NCI-H82 (cell line): ENCODE measurements at regions not wholly inside any gene's neighbourhood (a gene's known extent, or its start where the extent isn't known, plus 50 kb on each side); places are given as distances from the start of the nearest gene placed in this dataset.
A peak's percentile ranks its signal among the peaks of the same experiment; 100 is the strongest.

Experiments
- DNase-seq: peaks from one replicate; lab custom pipeline; 2025; lab: John Stamatoyannopoulos, UW

DNA sequence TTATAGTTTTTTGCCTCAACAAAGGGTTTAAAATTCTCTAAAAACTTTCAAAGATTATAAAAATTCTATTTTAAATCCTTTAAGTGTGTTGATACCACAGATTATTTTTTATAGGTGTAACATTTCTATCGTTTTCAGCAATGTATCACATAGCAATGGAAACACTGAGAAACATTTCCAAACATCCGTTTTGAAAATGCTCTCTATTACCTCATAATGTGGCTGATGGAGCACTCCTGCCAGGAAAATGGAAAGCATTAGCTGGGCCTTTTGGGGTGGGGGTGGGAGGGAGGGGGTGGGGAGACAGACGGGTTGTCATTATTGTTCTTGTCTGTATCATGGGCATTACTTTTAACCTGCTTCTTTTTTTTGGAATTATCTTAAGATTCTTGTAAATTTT, 516.5 kb downstream of the ACTL7B start:
- DNase-seq = no peak

DNA sequence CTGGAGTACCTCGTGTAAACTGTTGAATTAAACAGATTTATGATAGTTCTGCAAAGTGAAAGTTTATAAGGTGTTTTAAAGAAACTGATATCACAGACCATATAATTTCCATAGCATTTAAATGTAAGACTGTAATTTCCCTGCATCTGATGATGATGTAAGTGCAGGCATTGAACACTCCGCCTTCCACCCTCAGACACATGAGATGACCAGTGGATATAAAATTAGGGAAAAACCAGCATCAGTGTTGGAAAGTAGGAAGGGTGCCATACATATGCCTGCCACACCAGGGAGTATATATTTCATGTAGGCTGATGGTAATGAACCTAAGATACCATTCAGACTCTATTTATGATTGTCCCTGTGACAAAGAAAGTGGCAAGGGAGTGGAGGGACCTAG, 519.2 kb downstream of the ACTL7B start:
- DNase-seq = no peak

DNA sequence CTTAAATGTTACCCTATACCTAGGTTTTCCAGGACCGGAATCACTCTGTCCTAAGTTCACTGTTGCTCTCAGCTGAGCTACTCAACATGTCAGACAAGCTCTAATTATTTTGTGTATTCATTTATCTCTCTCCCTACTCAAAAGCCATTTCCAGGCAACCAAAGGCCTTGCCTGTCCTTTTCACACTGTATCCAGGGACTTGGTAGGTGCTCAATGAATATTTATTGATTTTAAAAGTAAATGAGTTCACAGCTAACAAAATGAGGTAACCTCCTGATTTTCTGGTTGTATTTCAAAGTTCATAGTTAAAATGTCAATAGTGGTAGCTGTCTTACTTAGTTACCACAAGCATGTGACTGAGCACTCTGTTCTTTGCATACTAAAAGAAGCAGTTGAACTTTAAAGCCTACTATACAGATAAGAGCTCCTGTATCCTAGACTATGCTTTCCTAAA, 522.2 kb downstream of the ACTL7B start:
- DNase-seq = no peak

DNA sequence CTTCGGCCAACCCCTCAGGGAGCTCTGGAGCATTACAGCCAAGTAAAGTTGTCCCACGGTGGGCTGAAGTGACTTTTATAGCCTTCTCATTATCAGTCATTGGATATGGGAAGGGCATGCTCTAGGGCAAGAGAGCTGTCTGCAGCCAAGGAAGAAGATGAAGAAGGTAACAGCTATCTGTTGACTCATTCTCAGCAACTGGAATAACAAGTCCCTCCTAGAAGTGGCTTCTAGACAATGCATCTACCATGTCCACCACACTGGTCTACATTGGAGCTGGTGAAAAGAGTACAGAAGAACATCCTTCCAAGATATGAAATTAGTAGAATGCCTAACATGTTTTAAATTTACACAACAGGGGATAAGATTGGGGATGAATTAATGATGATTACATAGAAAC, 524.2 kb downstream of the ACTL7B start:
- no peak for DNase-seq

DNA sequence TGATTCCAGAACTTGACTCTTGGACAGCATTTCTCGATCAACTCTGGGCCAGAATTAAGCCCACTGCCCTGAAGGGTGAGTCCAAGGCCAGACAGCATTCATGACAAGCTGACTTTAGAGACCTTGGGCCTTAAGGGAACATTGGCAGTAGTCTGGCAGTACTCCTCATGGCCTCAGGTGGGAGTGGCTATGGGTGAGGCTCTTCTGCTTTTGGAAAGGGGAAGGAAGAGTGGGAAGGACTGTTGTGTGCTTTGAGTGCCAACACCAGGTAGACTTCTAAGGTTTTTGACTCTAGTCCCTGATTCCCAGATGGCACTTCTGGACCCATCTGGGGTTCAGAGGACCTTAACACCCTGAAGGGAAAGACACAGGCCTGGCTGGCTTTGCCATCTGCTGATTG, 530.4 kb downstream of the ACTL7B start:
- DNase-seq = no peak

DNA sequence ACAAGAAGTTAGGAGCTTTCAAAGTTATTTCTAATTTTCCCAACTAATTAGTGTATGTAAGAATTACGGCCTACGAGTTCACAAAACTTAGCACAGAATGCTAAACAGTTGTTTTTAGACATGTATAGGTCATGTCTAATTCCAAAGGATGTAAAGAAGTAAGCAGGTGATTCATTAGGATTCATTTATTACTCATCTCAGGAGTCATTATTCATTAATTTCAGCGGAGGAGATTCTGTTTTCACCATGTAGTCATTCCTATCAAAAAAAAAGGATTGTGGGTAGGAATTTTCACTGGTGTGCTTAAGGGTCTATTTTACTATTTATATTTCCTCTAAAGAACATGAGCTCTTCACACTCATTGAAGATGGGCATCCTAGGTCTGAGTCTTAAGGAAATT, 532.2 kb downstream of the ACTL7B start:
- DNase-seq = no peak

DNA sequence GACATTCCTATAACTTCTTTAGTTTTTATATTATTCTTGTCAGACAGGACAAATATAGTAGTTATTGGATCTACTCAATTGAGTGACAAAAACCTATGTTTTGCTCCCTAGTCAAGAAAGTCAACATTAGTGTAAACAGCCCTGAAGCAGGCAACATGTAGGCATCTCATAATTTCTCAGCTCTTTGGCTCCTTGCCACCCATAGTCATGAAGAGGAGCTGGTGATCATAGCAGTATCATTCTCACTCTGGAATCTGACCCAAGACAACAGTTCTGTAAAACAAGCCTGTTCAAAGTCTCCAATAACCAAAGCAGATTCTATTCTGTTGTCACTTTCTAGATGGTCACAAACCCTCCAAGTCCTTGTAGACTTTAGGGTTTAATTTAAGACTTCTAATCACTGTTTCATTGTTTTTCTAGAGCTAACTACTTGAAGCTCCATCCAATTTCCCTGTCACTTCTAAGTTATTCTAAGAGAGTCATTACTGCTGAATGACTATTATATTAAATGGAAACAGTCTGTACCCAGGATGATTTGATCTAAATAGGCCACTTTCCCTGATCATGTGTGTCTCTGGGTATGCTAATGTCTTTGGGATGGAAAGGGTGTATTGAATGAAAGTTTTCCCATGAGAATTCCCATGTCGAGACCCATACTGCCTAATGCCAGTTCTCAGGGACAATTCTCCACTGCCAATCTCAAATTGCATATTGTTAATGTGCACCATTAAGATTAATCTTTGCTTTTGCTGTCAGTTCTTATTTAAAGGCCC, 533.3 kb downstream of the ACTL7B start:
- DNase-seq = no peak

DNA sequence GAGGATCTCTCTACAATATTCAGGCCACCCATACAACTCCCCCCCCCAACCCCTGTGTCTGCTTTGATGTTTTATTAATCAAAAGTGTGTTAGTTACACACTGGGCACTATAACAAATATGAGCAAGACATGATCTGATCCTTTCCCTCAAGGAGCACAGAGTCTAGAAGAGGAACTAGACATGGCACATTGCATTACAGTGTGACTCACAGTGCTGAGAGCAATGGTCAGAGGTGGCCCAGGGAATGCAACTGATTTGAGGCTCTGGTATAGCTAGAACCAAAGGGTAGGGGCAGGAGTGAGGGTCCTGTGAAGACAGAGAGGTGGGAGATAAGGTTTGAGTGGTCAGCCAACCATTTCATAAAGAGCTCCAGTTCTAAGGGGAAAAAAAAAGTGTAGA, 539.2 kb downstream of the ACTL7B start:
- no peak for DNase-seq

DNA sequence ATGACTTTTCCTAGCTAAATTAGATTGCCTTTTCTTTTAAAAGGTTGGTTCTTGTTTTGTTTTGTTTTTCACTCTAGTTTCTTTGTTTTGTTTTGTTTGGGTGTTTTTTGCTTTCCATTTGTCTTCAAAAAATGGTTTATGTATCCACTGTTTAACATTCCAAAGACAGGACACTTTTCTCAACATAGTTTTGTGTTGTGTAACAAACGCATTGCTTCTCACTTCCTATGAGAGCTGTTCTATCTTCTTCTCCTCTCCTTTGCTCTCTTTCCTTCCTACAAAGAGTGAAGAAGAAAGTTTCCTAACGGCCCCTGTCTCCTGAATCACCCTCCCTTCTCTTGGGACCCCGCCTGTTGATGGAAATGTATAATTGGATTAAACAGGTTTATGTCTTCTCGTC, 539.7 kb downstream of the ACTL7B start:
- DNase-seq = peak; percentile 73

DNA sequence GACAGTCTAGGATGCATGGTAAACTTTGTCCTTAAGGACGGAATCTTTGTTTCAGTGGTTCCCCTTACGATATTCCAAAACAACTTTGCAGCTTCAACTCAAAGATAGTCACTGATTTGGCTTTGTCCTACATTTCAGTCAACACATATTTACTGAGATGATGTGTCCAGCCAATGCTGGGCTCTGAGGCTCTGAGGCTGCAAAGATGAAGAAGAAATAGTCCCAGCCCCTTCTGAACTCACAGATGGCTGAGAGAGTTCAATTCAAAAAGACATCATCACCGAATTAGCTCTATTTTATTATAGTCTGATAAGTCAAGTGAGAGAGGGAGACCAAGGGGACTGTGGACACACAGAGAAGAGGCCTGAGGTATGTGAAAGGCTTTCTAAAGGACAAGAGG, 544.0 kb downstream of the ACTL7B start:
- DNase-seq = no peak

DNA sequence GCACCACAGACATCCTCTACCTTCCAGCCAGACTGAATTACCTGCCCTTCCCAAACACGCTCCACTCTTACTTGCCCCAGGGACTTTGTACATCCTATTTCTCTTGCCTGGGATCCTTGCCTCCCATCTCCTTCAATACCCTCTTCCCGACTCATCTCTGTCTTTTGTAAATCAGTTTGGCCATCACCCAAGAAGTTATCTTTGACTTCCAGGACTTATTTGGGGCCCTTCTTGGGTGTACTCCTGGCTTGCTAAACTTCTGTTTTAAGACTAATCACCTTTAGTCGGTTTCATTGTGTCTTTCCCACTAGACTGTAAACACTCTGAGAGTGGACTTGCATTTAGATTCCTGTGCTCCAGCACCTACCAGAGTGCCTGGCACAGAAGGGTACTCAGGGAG, 545.6 kb downstream of the ACTL7B start:
- DNase-seq = no peak

DNA sequence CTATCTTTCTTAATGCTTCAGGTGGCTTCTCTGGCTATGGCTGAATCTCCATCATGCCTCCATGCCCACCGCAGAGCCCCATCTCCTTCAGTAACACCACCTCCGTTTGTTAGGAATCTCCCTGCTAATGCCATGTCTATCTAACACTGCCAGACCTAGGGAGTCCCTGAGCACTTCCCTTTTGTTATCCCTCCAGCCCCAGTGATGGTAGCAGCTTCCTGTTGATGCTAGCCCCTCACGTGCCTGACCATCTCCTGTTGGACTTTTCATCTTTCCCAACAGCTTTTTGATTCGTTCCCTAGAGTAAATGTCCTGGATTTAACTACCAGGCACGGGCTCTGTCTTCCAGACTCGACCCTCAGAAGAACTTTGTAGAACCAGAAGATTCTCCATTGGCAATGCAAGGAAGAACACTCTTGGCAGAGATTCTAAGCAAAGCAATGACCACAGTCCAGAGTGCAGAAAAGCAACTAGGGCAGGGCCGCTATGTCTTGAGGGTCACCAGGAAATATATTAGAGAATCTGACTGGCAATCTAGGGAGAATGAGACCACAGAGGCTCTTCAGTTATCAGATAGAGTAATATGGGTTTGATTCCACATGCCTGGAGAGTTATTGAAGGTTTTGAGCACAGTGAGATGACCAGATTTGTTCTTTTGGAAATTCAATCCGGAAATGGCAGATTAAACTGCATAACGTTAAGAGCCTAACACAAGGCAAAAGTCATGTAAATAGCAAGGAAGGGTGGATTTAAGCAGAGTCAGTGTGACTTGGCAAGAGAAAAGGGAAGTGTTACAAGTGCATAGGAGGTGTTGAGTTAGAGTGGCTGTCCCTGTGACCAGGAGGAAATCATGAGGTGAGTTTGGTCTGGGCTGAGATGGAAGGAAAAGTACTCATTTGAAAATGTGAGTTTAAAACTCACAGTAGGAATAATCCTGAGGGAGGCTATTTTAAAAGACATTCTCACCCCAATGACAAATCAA, 555.2 kb downstream of the ACTL7B start:
- no peak for DNase-seq

DNA sequence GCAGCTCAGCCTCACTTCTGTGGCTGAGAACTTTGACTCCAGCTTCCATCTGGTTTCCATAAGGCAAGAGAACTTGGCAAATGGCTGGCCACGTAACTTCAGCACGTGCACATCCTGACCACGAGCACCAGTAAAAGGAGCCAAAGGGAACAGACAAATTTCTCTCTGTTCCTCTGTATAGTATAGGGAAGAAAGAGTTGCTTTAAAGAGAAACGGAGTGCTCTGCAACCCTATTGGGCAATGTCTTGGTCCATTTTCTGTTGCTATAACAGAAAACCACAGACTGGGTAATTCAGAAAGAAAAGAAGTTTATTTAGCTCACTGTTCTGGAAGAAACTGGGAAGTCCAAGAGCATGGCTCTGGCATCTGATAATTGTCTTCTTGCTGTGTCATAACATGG, 558.7 kb downstream of the ACTL7B start:
- DNase-seq = no peak

DNA sequence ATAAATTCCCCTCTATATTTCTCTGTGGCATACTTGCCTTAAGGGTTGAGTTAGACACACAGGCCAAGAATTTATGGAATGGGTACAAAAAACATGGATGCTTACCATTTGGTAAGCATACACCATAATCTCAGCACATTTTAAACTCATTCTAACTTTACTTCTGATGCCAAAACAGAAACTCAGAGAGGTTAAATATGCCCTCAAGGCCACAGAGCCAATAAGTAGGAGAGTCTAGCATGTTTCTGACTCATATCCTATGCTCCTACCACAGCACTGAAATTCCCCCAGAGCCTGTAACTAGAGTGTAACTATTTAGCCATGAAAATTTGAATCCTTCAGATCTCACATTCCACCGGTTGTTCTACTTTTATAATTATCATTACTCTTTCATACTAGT, 559.7 kb downstream of the ACTL7B start:
- no peak for DNase-seq

DNA sequence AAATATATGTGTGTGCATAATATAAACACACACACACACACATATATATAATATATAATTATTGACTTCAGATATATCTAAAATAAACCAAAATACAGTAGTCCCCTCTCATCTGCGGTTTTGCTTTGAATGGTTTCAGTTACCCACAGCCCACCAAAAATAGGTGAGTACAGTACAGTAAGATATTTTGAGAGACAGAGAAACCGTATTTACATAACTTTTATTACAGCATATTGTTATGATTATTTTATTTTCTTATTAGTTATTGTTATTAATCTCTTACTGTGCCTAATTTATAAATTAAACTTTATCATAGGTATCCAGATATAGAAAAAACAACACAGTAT, 564.2 kb downstream of the ACTL7B start:
- DNase-seq = no peak

DNA sequence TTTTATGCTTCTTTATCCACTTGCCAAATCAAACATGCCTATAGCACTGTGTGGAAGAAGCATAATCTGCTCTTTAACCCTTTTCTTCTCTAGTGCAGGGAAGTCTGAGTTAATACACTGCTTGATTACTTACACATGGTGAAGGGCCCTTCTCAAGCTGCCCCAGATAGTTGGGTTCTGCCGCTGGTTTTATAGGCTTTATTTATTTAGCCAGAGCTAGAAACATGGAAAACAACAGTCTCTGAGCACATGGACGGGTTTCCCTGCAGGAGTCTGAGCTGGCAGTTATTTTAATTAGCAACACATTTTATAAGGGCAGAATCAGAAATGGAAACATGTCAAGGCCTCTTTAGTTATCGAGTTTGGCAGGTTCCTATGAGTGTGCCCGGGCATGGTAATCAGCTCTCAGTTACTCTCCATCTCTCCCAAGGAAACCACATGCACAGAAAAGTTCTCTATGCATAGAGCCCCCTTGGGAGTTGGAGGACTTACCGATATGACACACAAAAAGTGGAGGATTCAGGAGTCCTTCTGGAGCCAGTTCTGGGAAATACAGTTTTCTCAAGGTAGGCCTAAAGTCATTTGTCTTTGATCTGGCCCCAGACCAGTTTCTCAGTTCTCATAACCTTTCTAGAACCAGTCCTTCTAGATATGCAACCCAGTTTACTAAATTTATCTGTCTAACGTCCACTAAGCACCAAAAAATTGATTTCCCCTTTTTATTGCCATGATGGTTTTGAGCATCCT, 564.8 kb downstream of the ACTL7B start:
- peak; percentile 5 for DNase-seq

DNA sequence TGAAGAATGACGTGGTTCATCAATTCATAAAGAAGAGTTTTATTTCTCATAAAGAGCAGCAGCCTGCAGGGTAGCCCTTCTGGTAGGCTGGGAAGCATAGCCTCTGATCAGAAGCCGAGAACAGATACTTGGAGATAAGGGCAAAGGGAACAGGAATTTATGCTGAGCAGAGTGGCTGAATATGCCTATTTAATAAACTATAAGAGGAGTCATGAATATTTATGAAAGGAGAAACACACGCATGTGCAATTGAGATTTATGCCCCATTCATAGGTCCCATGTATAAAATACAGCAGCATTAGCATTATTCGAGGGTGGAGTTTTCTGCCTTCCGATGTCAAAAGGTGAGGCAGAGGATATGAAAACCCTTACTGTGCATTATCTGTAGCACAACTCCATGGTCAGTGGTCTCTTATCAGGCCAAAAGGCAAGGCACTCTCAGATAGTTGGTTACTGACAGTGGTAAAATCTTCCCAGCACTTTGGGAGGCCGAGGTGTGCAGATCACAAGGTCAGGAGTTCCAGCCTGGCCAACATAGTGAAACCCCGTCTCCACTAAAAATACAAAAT, 569.1 kb downstream of the ACTL7B start:
- no peak for DNase-seq

DNA sequence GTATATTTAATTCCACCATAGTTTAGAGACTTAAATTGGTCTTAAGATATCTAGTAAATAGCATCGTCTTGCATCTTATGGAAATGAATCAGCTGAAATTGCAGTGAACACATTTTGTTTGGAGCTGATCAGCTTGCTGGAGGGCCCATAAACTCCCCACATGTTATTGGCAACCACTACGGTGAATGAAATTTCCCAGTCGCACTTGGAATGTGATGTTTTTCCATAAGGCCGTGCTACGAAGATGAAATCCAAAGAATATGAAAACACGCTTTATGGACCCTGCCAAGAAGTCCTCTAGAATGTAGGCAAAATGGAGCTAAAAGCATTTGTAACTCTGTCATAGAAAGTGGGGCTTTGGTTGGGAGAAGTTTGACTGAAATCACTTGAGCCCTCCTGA, 572.1 kb downstream of the ACTL7B start:
- DNase-seq = no peak

DNA sequence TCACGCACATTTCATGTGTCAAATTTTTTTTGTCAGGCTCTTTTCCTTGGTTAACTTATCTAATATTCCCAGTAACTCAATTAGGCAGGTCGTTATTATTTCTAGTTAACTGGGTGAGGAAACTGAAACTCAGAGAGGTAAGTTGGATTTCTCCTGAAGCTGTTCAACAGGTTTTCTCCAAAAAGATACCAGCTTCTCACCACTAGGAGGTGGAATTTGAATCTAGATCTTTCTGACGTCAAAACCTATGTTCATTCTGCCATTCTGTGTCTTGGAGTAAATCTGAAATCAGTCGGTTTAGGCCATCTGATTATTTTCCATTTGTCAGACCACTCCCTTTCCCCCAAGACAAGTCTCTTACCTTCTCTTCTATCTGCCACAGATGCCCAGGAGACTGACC, 572.9 kb downstream of the ACTL7B start:
- no peak for DNase-seq

DNA sequence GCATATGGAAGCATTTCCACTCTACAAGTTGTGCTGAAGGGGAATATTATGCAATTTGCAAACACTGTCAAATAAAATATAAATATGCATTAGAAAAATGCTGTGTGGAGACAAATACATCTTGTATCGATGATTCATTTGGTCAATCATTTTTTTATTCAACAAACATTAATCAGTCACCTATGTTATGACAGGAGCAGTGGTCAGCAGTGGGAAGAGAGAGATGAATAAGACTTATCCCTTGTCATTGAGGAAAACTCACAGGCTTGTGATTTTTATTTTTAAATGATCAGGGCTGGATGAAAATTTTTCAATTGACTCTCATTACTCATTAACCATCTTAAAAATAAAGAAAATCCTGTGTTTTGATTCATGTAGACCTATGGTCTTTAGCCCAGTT, 574.1 kb downstream of the ACTL7B start:
- DNase-seq = no peak

DNA sequence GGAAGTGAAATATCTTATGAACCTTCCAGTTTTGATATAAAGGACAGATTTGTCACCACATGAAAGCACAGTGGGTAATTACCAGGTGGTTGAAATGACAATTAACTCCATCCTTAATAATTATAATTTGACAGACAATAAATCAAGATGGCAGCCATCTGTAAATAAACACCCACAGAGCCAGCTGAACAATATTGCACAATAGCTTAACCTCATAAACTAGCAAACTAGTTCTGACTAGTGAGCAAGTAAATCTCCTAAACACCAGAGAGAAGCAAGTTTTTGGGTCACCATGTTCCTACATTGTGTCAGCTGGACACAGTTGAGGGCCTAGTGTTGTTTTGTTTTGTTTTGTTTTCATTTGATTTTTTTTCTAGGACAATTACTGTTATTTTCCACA, 577.4 kb downstream of the ACTL7B start:
- peak; percentile 45 for DNase-seq

DNA sequence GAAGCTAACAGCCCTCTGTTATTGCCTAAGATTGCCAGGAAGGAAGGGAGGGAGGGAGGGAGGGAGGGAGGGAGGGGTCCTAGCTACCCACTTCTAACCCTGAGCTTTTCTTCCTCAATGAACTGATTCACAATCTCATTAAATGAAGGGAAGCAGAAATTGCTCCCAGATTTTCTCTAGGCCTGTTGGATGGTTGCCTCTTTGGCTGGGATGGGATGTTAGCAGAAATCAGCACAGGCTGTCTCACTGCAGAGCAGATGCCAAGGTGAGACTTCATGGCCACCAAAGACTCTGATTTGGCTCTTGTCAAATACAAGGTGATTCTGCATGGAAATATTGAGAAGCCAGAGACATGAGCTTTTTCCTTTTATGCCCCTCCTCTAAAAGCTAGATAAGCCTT, 578.6 kb downstream of the ACTL7B start:
- no peak for DNase-seq
